ENCODE measurements at regions not wholly inside any gene's neighbourhood (a gene's known extent, or its start where the extent isn't known, plus 50 kb on each side); places are given as distances from the start of the nearest gene placed in this dataset.

Small RNA genes in the stretch of these regions (small RNA-seq; reads per million reads assigned to genes)
- gene AL158032.2 = 0 reads per million in 4 donors
